ENCODE measurements at regions not wholly inside any gene's neighbourhood (a gene's known extent, or its start where the extent isn't known, plus 50 kb on each side); places are given as distances from the start of the nearest gene placed in this dataset.

- Histone ChIP-seq H3K4me1 (ENCODE audit: insufficient read depth, poor library complexity, severe bottlenecking) (no peaks in the 10 kb centered on the region), H3K27ac (ENCODE audit: poor library complexity, severe bottlenecking) (no peak overlapping the region), H3K27me3 (ENCODE audit: insufficient read depth, poor library complexity, severe bottlenecking) (peaks cover 5% of the 10 kb centered on the region), H3K9me3 (ENCODE audit: severe bottlenecking) (no peaks in the 10 kb centered on the region), H3K36me3 (ENCODE audit: low read depth) (no peaks in the 10 kb centered on the region), H3K4me3 (ENCODE audit: severe bottlenecking) (no peak overlapping the region)
- no peak for TF ChIP-seq CTCF (IDR thresholded peaks at IDR 0.05; ENCODE audit: poor library complexity, severe bottlenecking)
- ATAC-seq (ENCODE audit: low read depth): no peak
- no peak for DNase-seq (ENCODE audit: low spot score)
These were observed 64.6 kb upstream of the CALN1 start for GRCh38 chr7:72476608-72477305.

GRCh38 chr7:72467237-72467636 lies 55.1 kb upstream of the CALN1 start:
- Histone ChIP-seq H3K27ac (ENCODE audit: poor library complexity, severe bottlenecking) (no peak overlapping the region), H3K4me3 (ENCODE audit: severe bottlenecking) (no peak overlapping the region), H3K9me3 (ENCODE audit: severe bottlenecking) (no peaks in the 10 kb centered on the region), H3K4me1 (ENCODE audit: insufficient read depth, poor library complexity, severe bottlenecking) (no peaks in the 10 kb centered on the region), H3K36me3 (ENCODE audit: low read depth) (no peaks in the 10 kb centered on the region), H3K27me3 (ENCODE audit: insufficient read depth, poor library complexity, severe bottlenecking) (no peaks in the 10 kb centered on the region)
- DNase-seq (ENCODE audit: low spot score) (no peak), ATAC-seq (ENCODE audit: low read depth) (no peak)
- no peak for TF ChIP-seq CTCF (IDR thresholded peaks at IDR 0.05; ENCODE audit: poor library complexity, severe bottlenecking)

GRCh38 chr7:72466797-72467196 lies 54.7 kb upstream of the CALN1 start:
- Histone ChIP-seq H3K36me3 (ENCODE audit: low read depth) (no peaks in the 10 kb centered on the region), H3K4me3 (ENCODE audit: severe bottlenecking) (no peak overlapping the region), H3K27me3 (ENCODE audit: insufficient read depth, poor library complexity, severe bottlenecking) (no peaks in the 10 kb centered on the region), H3K27ac (ENCODE audit: poor library complexity, severe bottlenecking) (no peak overlapping the region), H3K9me3 (ENCODE audit: severe bottlenecking) (no peaks in the 10 kb centered on the region), H3K4me1 (ENCODE audit: insufficient read depth, poor library complexity, severe bottlenecking) (no peaks in the 10 kb centered on the region)
- TF ChIP-seq CTCF (IDR thresholded peaks at IDR 0.05; ENCODE audit: poor library complexity, severe bottlenecking): no peak
- ATAC-seq (ENCODE audit: low read depth): no peak
- no peak for DNase-seq (ENCODE audit: low spot score)

GRCh38 chr7:72465521-72465920 lies 53.4 kb upstream of the CALN1 start:
- Histone ChIP-seq H3K36me3 (ENCODE audit: low read depth) (no peaks in the 10 kb centered on the region), H3K4me3 (ENCODE audit: severe bottlenecking) (no peak overlapping the region), H3K4me1 (ENCODE audit: insufficient read depth, poor library complexity, severe bottlenecking) (no peaks in the 10 kb centered on the region), H3K27me3 (ENCODE audit: insufficient read depth, poor library complexity, severe bottlenecking) (no peaks in the 10 kb centered on the region), H3K27ac (ENCODE audit: poor library complexity, severe bottlenecking) (no peak overlapping the region), H3K9me3 (ENCODE audit: severe bottlenecking) (no peaks in the 10 kb centered on the region)
- no peak for DNase-seq (ENCODE audit: low spot score)
- no peak for TF ChIP-seq CTCF (IDR thresholded peaks at IDR 0.05; ENCODE audit: poor library complexity, severe bottlenecking)
- no peak for ATAC-seq (ENCODE audit: low read depth)

- no peaks in the 10 kb centered on the region for H3K9me3 ChIP-seq (ENCODE audit: severe bottlenecking)
- no peaks in the 10 kb centered on the region for H3K27me3 ChIP-seq (ENCODE audit: insufficient read depth, poor library complexity, severe bottlenecking)
- TF ChIP-seq CTCF (IDR thresholded peaks at IDR 0.05; ENCODE audit: poor library complexity, severe bottlenecking): no peak
- no peak overlapping the region for H3K4me3 ChIP-seq (ENCODE audit: severe bottlenecking)
- DNase-seq (ENCODE audit: low spot score) (no peak), ATAC-seq (ENCODE audit: low read depth) (no peak)
- no peak overlapping the region for H3K27ac ChIP-seq (ENCODE audit: poor library complexity, severe bottlenecking)
- no peaks in the 10 kb centered on the region for H3K36me3 ChIP-seq (ENCODE audit: low read depth)
- no peaks in the 10 kb centered on the region for H3K4me1 ChIP-seq (ENCODE audit: insufficient read depth, poor library complexity, severe bottlenecking)
These were observed 50.2 kb upstream of the CALN1 start for GRCh38 chr7:72462311-72462710.

Measured in RWPE2 (cell line).